ENCODE measurements at regions not wholly inside any gene's neighbourhood (a gene's known extent, or its start where the extent isn't known, plus 50 kb on each side); places are given as distances from the start of the nearest gene placed in this dataset.

DNA sequence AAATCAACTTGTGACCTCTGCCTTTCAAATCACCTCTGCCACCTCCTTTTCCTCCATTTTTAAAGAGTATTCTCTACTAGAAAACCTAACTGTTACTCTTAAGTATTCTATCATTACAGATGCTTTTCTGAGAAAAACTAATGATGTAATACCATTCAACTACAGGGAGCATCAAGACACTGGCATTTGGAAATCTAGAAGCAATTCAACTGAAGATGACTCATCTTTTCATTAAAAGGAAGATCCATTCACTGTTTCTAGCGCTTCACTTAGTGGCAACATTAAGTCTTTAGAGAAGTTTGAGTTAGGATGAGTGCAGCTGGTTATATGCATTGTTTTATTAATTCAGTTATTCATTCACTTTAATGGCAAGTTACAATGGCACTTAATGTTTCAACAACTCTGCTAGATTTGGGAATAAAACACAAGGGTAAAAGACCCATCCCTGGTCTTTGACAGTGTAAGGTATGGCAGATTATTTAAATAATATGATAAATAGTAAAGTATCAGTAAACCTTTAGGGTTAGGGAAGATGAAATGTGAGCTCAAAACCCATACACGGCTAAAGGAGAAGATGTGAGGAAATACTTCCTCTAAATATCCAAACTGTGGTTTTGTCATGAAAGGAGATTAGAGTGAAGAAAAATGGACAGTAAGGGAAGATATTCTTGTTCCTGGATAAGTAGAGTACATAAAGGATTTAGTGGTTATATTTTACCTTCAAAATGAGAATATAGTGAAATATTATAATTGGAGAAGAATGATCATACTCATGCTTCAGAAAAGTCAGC is 61.7 kb downstream of the KCNJ2 start:
- H3K9me3 ChIP-seq (ENCODE audit: control insufficient read depth, insufficient read depth, low read length): no peaks in the 10 kb centered on the region
- TF ChIP-seq, protein P1, sequence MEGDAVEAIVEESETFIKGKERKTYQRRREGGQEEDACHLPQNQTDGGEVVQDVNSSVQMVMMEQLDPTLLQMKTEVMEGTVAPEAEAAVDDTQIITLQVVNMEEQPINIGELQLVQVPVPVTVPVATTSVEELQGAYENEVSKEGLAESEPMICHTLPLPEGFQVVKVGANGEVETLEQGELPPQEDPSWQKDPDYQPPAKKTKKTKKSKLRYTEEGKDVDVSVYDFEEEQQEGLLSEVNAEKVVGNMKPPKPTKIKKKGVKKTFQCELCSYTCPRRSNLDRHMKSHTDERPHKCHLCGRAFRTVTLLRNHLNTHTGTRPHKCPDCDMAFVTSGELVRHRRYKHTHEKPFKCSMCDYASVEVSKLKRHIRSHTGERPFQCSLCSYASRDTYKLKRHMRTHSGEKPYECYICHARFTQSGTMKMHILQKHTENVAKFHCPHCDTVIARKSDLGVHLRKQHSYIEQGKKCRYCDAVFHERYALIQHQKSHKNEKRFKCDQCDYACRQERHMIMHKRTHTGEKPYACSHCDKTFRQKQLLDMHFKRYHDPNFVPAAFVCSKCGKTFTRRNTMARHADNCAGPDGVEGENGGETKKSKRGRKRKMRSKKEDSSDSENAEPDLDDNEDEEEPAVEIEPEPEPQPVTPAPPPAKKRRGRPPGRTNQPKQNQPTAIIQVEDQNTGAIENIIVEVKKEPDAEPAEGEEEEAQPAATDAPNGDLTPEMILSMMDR (IDR thresholded peaks at IDR 0.05; ENCODE audit: low read depth, low read length): no peak
- no peaks in the 10 kb centered on the region for H3K27me3 ChIP-seq (ENCODE audit: control insufficient read depth, insufficient read depth, low read length)
- no peak overlapping the region for H3K27ac ChIP-seq (ENCODE audit: low read depth, low read length)
- no peak overlapping the region for H3K4me3 ChIP-seq (ENCODE audit: low read depth, low read length)
- POLR2A ChIA-PET: no interaction called here
- no peak for DNase-seq (ENCODE audit: low read depth, low spot score)
- CTCF ChIA-PET: no interaction called here

DNA sequence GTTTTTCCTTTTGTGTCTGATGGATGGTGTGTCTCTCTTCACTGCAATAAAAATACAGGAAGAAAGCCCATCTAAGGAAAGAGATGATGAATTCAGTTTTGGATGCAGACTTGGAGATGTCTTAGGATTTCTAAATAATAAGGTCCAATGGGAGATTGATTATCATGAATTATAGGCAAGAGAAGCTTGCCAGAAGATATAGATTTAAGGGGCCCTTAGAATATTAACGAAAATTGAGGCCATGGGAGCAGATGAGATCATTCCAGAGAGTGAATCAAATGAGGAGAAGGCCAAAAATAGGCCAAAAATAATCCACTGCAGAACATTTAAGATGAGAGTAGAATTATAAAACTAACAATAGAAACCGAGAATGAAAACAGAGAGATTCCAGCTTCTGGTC is 63.1 kb downstream of the KCNJ2 start:
- POLR2A ChIA-PET: no interaction called here
- no peak for DNase-seq (ENCODE audit: low read depth, low spot score)
- Histone ChIP-seq H3K4me3 (ENCODE audit: low read depth, low read length) (no peak overlapping the region), H3K27ac (ENCODE audit: low read depth, low read length) (no peak overlapping the region), H3K27me3 (ENCODE audit: control insufficient read depth, insufficient read depth, low read length) (no peaks in the 10 kb centered on the region), H3K9me3 (ENCODE audit: control insufficient read depth, insufficient read depth, low read length) (no peaks in the 10 kb centered on the region)
- CTCF ChIA-PET: interaction anchor here (0.6 kb wide), 1 partner anchor 320 kb away, joined by 4 read pairs; no protein-coding TSS in a partner anchor
- TF ChIP-seq, protein P1 (IDR thresholded peaks at IDR 0.05; ENCODE audit: low read depth, low read length): no peak

DNA sequence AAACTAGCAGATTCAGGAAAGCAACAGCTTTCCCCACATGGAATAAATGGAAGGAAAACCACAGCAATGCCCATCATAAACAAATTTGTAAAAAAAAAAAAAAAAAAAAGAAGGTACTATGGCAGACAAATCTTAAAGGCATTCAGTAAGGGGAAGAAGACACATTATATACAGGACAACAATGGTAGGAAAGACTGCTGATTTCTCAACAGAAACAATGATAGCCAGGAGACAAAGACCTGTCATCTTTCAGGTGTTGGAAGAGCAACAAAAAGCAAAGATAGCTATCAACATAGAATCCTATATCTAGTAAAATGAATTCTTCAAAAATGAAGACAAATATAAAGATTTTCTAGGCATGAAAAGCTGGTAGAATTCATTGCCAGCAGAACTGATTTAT is 65.9 kb downstream of the KCNJ2 start:
- H3K27me3 ChIP-seq (ENCODE audit: control insufficient read depth, insufficient read depth, low read length): no peaks in the 10 kb centered on the region
- H3K27ac ChIP-seq (ENCODE audit: low read depth, low read length): no peak overlapping the region
- no peak for DNase-seq (ENCODE audit: low read depth, low spot score)
- ChIA-PET CTCF (no interaction called here), POLR2A (no interaction called here)
- H3K4me3 ChIP-seq (ENCODE audit: low read depth, low read length): no peak overlapping the region
- no peaks in the 10 kb centered on the region for H3K9me3 ChIP-seq (ENCODE audit: control insufficient read depth, insufficient read depth, low read length)
- TF ChIP-seq, protein P1 (IDR thresholded peaks at IDR 0.05; ENCODE audit: low read depth, low read length): no peak

DNA sequence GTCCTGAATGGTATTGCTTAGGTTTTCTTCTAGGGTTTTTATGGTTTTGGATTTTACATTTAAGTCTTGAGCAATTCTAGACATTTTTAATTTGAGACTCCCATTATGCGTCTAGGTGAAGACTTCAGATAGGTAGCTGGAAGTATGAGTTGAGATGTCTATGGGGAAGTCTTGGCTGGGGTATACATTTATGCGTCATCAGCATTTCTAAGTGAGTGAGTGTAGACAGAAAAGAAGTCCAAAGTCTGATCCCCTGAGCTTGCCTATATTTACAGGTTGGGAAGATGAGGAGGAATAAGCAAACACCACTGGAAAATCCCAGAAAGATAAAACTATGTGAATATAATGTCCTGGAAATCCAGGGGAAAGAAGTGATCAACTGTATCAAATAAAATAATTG is 68.9 kb downstream of the KCNJ2 start:
- DNase-seq (ENCODE audit: low read depth, low spot score): no peak
- TF ChIP-seq, protein P1 (IDR thresholded peaks at IDR 0.05; ENCODE audit: low read depth, low read length): no peak
- no peak overlapping the region for H3K27ac ChIP-seq (ENCODE audit: low read depth, low read length)
- no peaks in the 10 kb centered on the region for H3K27me3 ChIP-seq (ENCODE audit: control insufficient read depth, insufficient read depth, low read length)
- H3K4me3 ChIP-seq (ENCODE audit: low read depth, low read length): no peak overlapping the region
- CTCF ChIA-PET: interaction anchor here (1.0 kb wide), 1 partner anchor 715 kb away, joined by 3 read pairs; no protein-coding TSS in a partner anchor
- POLR2A ChIA-PET: no interaction called here
- no peaks in the 10 kb centered on the region for H3K9me3 ChIP-seq (ENCODE audit: control insufficient read depth, insufficient read depth, low read length)

DNA sequence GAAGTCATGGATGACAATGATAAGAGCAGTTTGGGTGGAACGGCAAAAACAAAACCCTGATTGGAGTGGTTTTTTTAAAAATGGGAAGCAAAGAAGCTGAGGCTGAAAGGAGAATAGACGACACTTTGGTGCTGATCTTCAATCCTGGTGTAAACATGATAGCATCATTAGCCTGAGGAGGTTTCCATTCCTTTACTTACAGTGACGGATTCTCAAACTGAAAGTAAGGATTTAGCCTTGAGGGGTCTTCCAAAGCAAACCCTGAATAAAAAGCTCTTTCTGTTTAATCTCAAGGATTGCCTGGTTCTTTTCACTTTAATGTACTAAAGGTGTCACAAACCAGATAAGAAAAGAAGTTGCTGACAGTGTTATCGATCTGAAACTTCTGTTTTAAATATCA is 69.3 kb downstream of the KCNJ2 start:
- POLR2A ChIA-PET: no interaction called here
- no peaks in the 10 kb centered on the region for H3K27me3 ChIP-seq (ENCODE audit: control insufficient read depth, insufficient read depth, low read length)
- no peak for DNase-seq (ENCODE audit: low read depth, low spot score)
- no peak overlapping the region for H3K27ac ChIP-seq (ENCODE audit: low read depth, low read length)
- H3K4me3 ChIP-seq (ENCODE audit: low read depth, low read length): peak overlapping the region; percentile 18; the same call in 1 of the 2 replicates
- TF ChIP-seq, protein P1 (IDR thresholded peaks at IDR 0.05; ENCODE audit: low read depth, low read length): no peak
- CTCF ChIA-PET: interaction anchor here (1.0 kb wide), 1 partner anchor 715 kb away, joined by 3 read pairs; no protein-coding TSS in a partner anchor
- H3K9me3 ChIP-seq (ENCODE audit: control insufficient read depth, insufficient read depth, low read length): no peaks in the 10 kb centered on the region

Data from AG04450 (cell line).